HG02623 (cell line): ENCODE measurements at regions not wholly inside any gene's neighbourhood (a gene's known extent, or its start where the extent isn't known, plus 50 kb on each side); places are given as distances from the start of the nearest gene placed in this dataset.

Source experiments
- ATAC-seq: cut with Tn5 transposase; IDR thresholded peaks from one replicate; pipeline ENCODE4 v1.9.1; 2021; ENCODE audit warnings: moderate library complexity; ENCODE audit not compliant: unreplicated experiment

- no peak for ATAC-seq
Observed at GRCh38 chr21:32881458-32881857, 109.9 kb upstream of the PAXBP1 start.

GRCh38 chr21:32884062-32884461 lies 112.5 kb upstream of the PAXBP1 start:
- no peak for ATAC-seq

- no peak for ATAC-seq
Observed at GRCh38 chr21:32886339-32886738, 114.8 kb upstream of the PAXBP1 start.

GRCh38 chr21:32887026-32887425 lies 115.5 kb upstream of the PAXBP1 start:
- no peak for ATAC-seq

GRCh38 chr21:32888971-32889370 lies 117.4 kb upstream of the PAXBP1 start:
- no peak for ATAC-seq

- ATAC-seq, result no peak
Observed at GRCh38 chr21:32889596-32889995, 118.0 kb upstream of the PAXBP1 start.

GRCh38 chr21:32894321-32894720 lies 122.8 kb upstream of the PAXBP1 start:
- ATAC-seq, result no peak

- no peak for ATAC-seq
Observed at GRCh38 chr21:32900814-32901213, 124.9 kb upstream of the OLIG2 start.

- ATAC-seq, result no peak
Observed at GRCh38 chr21:32907521-32907920, 118.2 kb upstream of the OLIG2 start.

GRCh38 chr21:32908534-32908933 lies 117.2 kb upstream of the OLIG2 start:
- no peak for ATAC-seq

- ATAC-seq, result no peak
Observed at GRCh38 chr21:32909393-32909792, 116.3 kb upstream of the OLIG2 start.

GRCh38 chr21:32914424-32915039 lies 111.2 kb upstream of the OLIG2 start:
- ATAC-seq, result no peak

GRCh38 chr21:32915099-32915498 lies 110.6 kb upstream of the OLIG2 start:
- no peak for ATAC-seq

- no peak for ATAC-seq
Observed at GRCh38 chr21:32916088-32916487, 109.6 kb upstream of the OLIG2 start.

- ATAC-seq, result no peak
Observed at GRCh38 chr21:32916522-32917099, 109.1 kb upstream of the OLIG2 start.

- no peak for ATAC-seq
Observed at GRCh38 chr21:32917362-32918135, 108.2 kb upstream of the OLIG2 start.

- no peak for ATAC-seq
Observed at GRCh38 chr21:32918478-32919120, 107.1 kb upstream of the OLIG2 start.

- no peak for ATAC-seq
Observed at GRCh38 chr21:32920474-32920873, 105.3 kb upstream of the OLIG2 start.

GRCh38 chr21:32921632-32922230 lies 104.0 kb upstream of the OLIG2 start:
- no peak for ATAC-seq

GRCh38 chr21:32925098-32925497 lies 100.6 kb upstream of the OLIG2 start:
- no peak for ATAC-seq

GRCh38 chr21:32929633-32930038 lies 96.1 kb upstream of the OLIG2 start:
- no peak for ATAC-seq
